Muscle of arm (tissue), 1 donor: ENCODE measurements at regions not wholly inside any gene's neighbourhood (a gene's known extent, or its start where the extent isn't known, plus 50 kb on each side); places are given as distances from the start of the nearest gene placed in this dataset.

ENCODE experiments used
- DNase-seq: peaks from one replicate; pipeline ENCODE4 v3.0.0-alpha.2; 2013

DNA sequence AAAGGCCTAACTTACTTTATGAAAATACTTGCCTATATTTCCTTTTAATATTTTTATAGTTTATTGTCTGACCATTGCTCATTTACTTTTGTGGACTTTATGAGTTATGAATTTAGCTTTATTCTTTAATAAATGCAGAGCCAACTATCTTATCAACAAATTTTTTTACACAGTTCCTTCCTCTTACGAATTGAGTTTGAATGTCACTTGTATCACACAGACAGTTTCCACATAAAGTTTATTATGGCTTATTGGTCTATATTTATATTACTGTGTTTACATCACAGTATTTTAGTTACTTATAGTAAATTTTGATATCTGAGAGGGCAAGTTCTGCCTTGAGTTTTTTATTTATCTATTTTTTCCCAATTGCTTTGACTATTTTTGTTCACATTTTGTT is 450.6 kb downstream of the C4orf33 start:
- DNase-seq = no peak

DNA sequence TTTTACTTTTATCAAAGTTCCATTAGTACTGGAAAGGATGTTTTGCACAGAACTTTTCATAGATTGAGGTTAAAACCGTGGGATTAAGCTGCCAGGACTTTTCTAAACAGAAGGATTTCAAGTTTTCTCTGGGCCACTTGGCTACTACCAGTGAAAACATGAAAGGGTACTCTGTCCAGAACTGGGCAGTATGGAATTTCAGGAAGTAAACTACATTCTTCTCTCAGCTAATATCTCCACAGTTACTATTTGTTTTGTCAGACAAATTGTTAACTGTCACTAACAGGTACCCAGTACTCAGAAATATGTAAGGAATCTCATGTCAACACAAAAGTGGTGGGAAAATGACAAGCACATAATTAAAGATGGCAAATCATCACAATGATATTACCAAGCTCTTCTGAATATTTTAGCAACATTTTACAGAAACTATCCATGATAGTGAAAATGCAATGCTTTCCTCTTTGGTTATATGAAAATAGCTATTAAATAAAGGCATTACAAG is 454.4 kb downstream of the C4orf33 start:
- DNase-seq = no peak

GRCh38 chr4:129561280-129561679 is 465.3 kb downstream of the C4orf33 start:
- no peak for DNase-seq

DNA sequence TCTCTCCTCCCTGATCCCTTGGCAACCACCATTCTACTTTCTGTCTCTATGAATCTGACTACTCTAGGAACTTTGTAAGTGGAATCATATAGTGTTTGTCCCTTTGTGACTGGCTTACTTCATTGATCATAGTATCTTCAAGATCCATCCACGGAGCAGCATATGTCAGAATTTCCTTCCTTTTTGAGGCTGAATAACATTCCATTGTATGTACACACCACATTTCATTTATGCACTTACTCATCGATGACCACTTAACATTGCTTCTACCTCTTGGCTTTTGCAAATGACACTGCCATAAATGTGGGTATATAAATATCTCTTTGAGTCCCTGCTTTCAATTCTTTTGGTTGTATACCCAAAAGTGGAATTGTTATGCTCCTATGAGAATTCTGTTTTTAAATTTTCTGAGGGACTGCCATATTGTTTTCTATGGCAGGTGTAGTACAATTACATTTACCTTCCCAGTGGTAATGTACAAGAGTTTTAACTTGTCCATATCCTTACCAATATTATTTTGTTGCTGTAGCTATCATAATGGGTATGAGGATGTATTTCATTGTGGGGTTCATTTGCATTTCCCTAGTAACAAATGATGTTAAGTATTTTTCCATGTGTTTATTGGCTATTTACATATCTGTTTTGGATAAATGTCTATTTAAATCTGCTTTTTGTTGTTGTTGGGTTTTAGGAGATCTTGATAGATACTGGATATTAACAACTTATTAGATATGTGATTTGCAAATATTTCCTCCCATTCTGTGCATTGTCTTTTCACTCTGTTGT is 466.1 kb downstream of the C4orf33 start:
- DNase-seq = no peak

DNA sequence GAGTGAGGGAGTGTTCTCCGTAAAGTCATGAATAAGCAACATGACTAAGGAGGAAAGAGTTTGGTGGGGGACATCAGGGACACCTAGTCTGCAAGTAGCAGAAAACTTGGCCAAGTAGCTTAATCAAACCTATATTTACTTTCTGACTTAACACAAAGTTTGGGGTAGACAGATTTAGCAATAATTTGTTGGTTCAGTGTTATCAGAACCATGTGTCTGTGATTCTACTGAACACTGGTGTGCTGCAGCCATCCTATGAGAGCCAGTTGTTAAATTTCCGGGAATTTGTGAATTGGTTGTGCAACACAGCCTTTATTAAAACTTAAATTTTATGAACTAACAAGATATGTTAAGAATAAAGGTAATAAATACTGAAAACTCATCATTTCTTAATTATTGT is 469.3 kb downstream of the C4orf33 start:
- DNase-seq = no peak

- no peak for DNase-seq
These were observed 474.4 kb downstream of the C4orf33 start for GRCh38 chr4:129570326-129570725.

DNA sequence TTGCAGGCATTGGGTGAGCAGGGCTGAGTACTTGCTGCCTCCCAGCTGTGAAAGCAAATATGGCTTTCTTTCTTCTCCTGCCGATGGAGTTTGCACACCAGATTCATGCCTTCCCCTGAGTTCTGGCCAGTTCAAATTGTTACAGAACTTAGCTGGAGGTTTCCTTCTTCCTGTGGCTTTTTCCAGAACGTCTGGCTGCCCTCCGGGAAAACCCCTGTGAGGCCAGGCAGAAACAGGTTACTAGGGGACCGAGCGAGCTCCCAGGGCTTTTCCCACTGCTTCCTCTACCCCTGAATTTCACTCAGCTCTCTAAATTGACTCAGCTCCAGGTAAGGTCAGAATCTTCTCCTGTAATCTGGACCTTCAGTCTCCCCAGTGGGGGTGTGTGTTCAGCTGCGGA is 482.4 kb downstream of the C4orf33 start:
- DNase-seq = no peak

DNA sequence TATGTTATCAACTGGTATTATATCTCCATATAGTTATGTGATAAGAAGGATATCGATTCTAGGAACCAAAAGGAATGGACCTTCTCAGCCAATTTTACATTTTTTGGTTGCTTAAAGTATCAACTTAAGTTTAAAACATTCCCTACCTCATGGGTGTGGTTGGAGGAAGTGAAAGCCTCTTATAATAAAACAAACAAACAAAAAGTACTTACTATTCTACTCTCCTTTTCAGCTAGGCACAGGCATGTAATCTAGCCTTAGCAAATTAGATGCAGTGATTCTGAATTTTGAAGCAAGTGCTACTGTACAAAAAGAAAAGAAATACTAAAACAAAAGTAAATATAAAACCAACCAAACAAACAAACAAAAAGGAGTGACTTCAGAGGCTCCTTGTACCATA is 485.4 kb downstream of the C4orf33 start:
- no peak for DNase-seq

GRCh38 chr4:129583868-129584267 is 487.9 kb downstream of the C4orf33 start:
- peak; percentile 6 for DNase-seq

- DNase-seq = no peak
These were observed 502.6 kb downstream of the C4orf33 start for GRCh38 chr4:129598582-129598981.

GRCh38 chr4:129600898-129601297 is 504.9 kb downstream of the C4orf33 start:
- no peak for DNase-seq

DNA sequence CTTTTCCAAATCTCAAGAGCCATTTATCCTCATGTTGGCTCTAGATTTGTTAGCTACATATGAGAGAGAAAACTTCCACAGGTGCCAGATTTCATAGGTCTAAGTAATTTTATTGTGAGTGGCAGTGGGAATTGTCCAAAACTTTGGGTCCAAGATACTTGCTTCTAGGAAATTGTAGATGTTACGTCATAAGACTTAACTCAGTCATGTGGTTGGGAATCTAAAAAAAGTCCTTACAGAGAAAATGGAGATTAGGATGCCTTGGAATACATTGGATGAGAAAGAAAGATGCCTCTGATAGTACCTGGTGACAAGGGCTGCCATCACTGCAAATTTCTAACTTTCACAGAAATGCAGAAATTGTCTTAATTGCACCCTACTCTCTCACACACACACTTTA is 506.5 kb downstream of the C4orf33 start:
- no peak for DNase-seq

- no peak for DNase-seq
These were observed 507.4 kb downstream of the C4orf33 start for GRCh38 chr4:129603241-129603931.

DNA sequence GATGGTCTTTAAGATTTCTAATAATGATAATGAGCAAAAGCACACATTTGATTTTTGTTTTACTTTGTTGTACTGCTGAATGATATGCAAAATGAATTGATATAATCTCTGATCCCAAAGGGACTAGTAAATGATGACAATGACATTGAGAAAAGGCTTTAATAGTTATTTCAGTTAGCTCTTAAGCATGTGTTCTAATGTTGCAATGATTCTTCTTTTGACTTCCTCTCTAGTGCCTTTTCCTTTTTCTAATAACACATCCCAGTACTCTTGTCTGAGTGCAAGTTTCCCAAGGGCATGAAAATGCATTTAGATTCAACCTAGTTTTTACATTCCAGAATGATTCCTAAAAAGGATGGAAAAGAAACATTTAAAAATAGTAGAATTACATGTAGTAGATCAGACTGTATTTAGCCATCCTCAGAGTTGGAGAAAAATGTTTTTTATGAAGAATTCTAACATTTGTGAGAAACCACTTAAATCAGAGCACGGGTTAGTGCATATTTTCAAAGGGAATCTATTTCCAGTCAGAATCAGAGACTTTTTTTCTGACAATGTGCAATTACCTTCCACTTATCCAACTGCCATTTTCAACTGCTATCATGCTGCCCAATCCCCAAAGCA is 508.8 kb downstream of the C4orf33 start:
- DNase-seq = peak; percentile 6

- no peak for DNase-seq
These were observed 518.7 kb downstream of the C4orf33 start for GRCh38 chr4:129614611-129615010.

GRCh38 chr4:129622566-129622965 is 526.6 kb downstream of the C4orf33 start:
- no peak for DNase-seq

DNA sequence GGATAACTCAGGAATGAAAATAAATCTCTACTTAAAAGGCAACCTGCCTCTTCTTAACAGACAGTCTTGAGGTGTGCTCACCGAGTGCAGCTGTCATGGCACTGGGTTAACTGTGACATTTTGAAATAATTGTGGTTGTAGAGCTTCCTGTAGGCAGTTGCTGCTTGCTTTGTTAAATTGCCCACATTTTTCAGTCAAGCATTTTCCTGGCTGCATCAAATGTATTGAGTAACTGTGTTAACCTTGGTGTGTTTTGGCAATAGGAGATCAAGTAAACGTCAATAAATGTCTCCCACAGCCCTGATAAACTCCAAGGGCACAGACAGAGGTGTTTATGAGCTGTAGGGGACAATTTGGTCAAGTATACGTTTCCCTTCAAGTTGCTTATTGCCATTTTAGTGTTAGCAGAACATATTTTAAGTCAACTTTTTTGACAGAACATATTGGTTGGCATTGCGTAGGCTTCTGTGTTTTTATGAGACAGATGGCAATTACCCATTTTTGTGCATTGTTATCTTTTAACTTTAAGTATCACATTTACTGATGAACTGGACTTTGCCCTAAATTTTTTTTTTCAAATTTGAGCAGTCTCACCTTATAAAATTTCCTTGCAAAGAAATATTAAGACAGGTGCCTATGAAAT is 527.4 kb downstream of the C4orf33 start:
- DNase-seq = no peak

GRCh38 chr4:129641179-129641578 is 545.2 kb downstream of the C4orf33 start:
- peak; percentile 35 for DNase-seq

GRCh38 chr4:129645461-129645860 is 549.5 kb downstream of the C4orf33 start:
- DNase-seq = no peak

GRCh38 chr4:129668092-129668491 is 572.1 kb downstream of the C4orf33 start:
- DNase-seq = no peak

DNA sequence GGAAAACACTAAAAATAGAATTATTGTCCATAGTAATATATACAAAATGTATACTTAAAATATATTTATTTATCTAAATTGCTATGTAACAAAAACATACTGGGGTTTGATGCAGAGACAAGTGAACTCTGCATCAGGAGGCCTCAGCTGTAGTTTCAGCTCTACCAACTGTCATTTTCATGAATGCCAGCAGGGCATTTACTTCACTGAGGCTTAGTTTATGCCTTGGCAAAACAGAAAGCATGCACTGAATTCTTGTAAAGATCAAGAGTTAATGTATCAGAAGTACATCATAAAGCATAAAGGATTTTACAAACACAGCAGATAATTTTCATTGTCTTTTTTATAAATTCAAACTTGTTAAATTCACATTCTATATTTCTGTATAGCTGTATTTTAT is 577.0 kb downstream of the C4orf33 start:
- no peak for DNase-seq

- no peak for DNase-seq
These were observed 579.1 kb downstream of the C4orf33 start for GRCh38 chr4:129675036-129675435.
